NCI-H2029 treated with DMSO at 0.1 percent for 48 hours (cell line): ENCODE measurements at regions not wholly inside any gene's neighbourhood (a gene's known extent, or its start where the extent isn't known, plus 50 kb on each side); places are given as distances from the start of the nearest gene placed in this dataset.

ENCODE experiments used
- DNase-seq: peaks from one replicate; lab custom pipeline; 2025; lab: John Stamatoyannopoulos, UW

- DNase-seq = no peak
Observed at GRCh38 chr4:128388352-128388630, 100.7 kb upstream of the PGRMC2 start.

- DNase-seq = no peak
Observed at GRCh38 chr4:128387600-128388351, 100.2 kb upstream of the PGRMC2 start.

GRCh38 chr4:128386761-128387599, 99.4 kb upstream of the PGRMC2 start:
- peak; percentile 25 for DNase-seq

- no peak for DNase-seq
Observed at GRCh38 chr4:128385683-128386304, 98.2 kb upstream of the PGRMC2 start.

GRCh38 chr4:128384765-128385598, 97.4 kb upstream of the PGRMC2 start:
- no peak for DNase-seq

GRCh38 chr4:128384091-128384520, 96.5 kb upstream of the PGRMC2 start:
- DNase-seq = no peak

GRCh38 chr4:128381748-128382559, 94.3 kb upstream of the PGRMC2 start:
- DNase-seq = no peak

GRCh38 chr4:128380306-128380705, 92.7 kb upstream of the PGRMC2 start:
- DNase-seq = no peak

- DNase-seq = no peak
Observed at GRCh38 chr4:128379860-128380259, 92.2 kb upstream of the PGRMC2 start.

GRCh38 chr4:128378668-128379067, 91.1 kb upstream of the PGRMC2 start:
- DNase-seq = no peak

GRCh38 chr4:128376958-128377357, 89.3 kb upstream of the PGRMC2 start:
- DNase-seq = no peak

GRCh38 chr4:128376303-128376702, 88.7 kb upstream of the PGRMC2 start:
- no peak for DNase-seq

GRCh38 chr4:128373628-128374027, 86.0 kb upstream of the PGRMC2 start:
- no peak for DNase-seq

GRCh38 chr4:128371876-128372275, 84.3 kb upstream of the PGRMC2 start:
- no peak for DNase-seq

- DNase-seq = no peak
Observed at GRCh38 chr4:128371001-128371777, 83.6 kb upstream of the PGRMC2 start.

- DNase-seq = no peak
Observed at GRCh38 chr4:128366212-128366611, 78.6 kb upstream of the PGRMC2 start.

- DNase-seq = no peak
Observed at GRCh38 chr4:128364565-128364964, 77.0 kb upstream of the PGRMC2 start.

- no peak for DNase-seq
Observed at GRCh38 chr4:128363966-128364365, 76.4 kb upstream of the PGRMC2 start.

GRCh38 chr4:128362760-128363159, 75.1 kb upstream of the PGRMC2 start:
- no peak for DNase-seq

- DNase-seq = no peak
Observed at GRCh38 chr4:128359422-128359821, 71.8 kb upstream of the PGRMC2 start.

- no peak for DNase-seq
Observed at GRCh38 chr4:128358913-128359279, 71.3 kb upstream of the PGRMC2 start.
